Stimulated activated CD4-positive, alpha-beta T cell treated with anti-CD3 and anti-CD28 coated beads, Interleukin-2, amount 100 ng/mL, for 4 hours (primary cell): ENCODE measurements at regions not wholly inside any gene's neighbourhood (a gene's known extent, or its start where the extent isn't known, plus 50 kb on each side); places are given as distances from the start of the nearest gene placed in this dataset.

Source experiments
- DNase-seq: peaks from one replicate; pipeline ENCODE4 v3.0.0-alpha.2; 2020; ENCODE audit warnings: low read depth

GRCh38 chrX:43581888-43582539 lies 74.1 kb upstream of the MAOA start:
- no peak for DNase-seq

- no peak for DNase-seq
Observed at GRCh38 chrX:43582540-43582913, 73.6 kb upstream of the MAOA start.

GRCh38 chrX:43585922-43586321 lies 70.2 kb upstream of the MAOA start:
- no peak for DNase-seq

GRCh38 chrX:43586830-43587229 lies 69.3 kb upstream of the MAOA start:
- DNase-seq, result no peak

- DNase-seq, result no peak
Observed at GRCh38 chrX:43589735-43590134, 66.4 kb upstream of the MAOA start.

- no peak for DNase-seq
Observed at GRCh38 chrX:43590150-43590549, 65.9 kb upstream of the MAOA start.

GRCh38 chrX:43592597-43592996 lies 63.5 kb upstream of the MAOA start:
- no peak for DNase-seq

- no peak for DNase-seq
Observed at GRCh38 chrX:43595931-43596330, 60.2 kb upstream of the MAOA start.

- DNase-seq, result no peak
Observed at GRCh38 chrX:43604753-43605152, 51.3 kb upstream of the MAOA start.

- no peak for DNase-seq
Observed at GRCh38 chrX:43605351-43605750, 50.7 kb upstream of the MAOA start.
